GM18873 (cell line): ENCODE measurements at regions not wholly inside any gene's neighbourhood (a gene's known extent, or its start where the extent isn't known, plus 50 kb on each side); places are given as distances from the start of the nearest gene placed in this dataset.
A peak's percentile ranks its signal among the peaks of the same experiment; 100 is the strongest.

Source experiments
- ATAC-seq: cut with Tn5 transposase; IDR thresholded peaks from one replicate; pipeline ENCODE4 v1.9.1; 2021; ENCODE audit warnings: mild to moderate bottlenecking, moderate library complexity, moderate number of reproducible peaks; ENCODE audit not compliant: unreplicated experiment, low FRiP score

DNA sequence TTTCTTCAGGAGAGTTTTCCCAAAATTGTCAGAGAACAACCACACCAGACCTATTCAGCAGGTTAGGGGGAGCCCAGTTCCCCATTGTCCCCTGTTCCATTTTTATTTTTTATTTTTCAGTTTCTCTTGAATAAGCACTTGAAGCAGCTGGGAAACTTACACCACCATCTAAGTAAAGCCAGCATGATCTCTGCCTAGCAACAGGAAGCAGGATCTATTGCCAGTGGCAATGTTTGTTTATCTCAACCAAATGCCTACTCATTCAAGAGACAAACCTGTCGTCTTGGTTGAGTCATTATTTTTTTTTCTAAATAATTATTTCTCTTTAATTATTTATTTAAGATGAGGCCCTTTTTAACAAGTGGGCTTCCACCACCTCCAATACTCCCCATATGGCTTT lies 379.3 kb downstream of the PLK2 start:
- ATAC-seq: no peak

DNA sequence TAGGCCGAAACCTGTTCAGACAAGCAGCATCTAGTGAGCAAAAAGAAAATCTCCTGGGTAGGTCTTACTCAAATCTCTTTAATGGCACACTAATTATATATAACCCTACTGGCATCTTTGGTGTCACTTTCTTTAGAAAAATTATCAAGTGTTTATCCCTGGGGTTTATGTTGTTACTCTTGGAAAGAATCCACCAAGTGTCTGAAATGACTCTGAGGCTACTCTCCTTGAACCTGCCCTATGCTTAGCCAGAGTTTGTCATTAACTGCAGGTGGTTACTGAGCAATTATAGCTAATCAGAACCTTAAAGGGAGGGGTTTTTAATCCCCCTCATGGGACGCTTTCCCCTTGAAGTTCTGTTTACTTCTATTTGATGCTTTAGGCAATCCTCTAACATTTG lies 381.9 kb downstream of the PLK2 start:
- ATAC-seq: no peak

DNA sequence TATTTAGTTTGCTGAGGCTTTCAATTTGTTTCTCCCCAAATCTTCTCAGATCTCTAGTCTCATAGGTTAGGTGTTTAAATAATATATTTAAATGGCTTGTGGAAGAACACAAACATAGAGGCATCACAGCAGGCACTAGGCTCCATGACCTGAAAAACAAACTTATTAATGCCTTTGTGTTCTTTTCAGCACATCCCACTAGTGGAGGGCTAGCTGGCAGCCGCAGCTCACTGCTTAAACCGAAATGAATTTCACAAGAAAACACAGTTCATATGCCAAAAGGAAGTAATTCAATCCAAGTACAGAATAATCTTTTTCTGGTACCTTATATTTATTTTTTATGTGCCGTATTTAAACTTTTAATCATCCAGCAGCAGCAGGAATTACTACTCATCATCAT lies 382.5 kb downstream of the PLK2 start:
- no peak for ATAC-seq

DNA sequence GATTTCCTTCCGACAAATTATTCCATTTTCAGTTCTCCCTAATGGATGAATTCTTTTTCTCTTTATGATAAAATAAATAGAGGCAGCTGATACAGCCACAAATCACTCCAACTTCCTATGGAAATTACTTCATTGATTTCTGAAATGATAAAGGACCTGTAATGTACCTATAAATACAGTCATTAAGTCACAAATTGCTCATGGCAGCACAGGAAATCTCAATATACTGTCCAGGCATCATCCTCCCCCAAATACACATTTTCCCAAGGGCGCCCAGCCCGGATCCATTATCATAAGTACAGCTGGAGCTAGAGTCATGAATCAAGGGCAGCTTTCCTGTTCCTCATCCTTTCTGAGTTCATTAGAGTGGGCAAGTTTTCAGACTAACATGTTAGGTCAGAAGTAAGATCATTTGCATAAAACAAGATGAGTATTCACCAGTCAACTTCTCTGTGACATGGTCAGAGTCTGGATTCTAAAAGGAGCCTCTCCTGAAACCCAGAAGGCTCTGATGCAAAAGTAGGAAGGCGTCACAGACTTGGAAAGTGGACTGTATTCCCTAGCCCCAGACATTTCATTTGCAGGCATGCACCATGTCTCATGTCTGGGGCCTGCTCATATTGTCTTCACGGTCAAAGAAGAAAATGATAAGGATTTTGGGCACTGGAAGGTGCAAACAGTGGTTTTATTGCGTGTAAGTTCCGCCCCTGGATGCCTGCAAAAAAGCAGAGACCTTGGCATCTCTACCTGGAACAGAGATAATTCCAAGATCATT lies 383.2 kb downstream of the PLK2 start:
- no peak for ATAC-seq

DNA sequence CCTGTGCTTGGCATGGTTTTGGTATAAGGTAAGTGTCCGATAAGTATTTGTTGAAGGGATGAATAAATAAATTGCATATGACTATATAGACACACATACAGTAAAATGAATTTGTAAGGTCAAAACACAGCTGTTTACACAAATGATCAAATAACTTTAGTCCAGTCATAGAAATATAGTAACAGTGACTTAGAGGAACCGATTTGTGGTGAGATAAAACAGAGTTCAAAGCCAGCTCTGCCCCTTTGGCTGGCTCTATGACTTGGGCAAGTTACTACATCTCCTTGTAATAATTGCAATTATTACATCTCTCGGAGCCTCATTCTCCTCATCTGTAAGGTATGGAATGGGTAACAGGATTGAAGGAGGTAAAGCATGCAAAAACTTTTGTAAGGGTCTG lies 384.0 kb downstream of the PLK2 start:
- ATAC-seq: no peak

DNA sequence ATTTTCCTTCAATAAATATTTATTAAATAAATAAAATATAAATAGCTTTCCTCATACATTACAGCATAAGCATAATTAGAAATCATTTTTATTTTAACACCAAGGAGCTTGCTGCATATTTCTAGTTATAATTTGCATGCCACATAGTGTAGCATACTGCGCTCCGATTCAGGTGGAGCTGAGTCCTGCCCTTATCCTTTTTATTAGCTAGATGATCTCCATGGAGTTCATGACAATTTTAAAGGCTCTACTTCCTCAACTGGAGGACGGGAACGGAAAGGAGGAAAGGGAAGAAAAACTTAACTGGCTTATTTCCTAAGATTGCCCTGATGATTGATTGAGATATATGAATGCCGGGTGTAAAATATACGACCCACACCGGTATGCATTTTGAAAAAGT lies 385.2 kb downstream of the PLK2 start:
- ATAC-seq: no peak

DNA sequence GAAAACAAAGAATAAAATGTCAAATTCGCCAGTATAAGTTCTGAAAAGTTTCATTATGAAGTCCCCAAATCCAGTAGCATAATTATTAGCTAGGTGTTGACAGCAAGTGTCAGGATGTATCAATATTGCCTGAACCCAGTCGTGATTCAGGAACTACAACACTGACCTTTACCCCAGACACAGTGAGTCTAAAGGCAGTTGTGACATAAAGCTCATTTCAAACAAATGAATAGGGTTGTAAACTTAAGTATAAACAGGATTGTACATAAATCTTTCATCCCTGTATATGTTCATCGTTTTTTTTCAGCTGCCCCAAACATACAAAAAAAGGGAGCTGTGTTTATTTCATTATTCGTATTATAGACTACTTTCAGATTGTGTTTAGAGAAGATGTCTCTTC lies 385.7 kb downstream of the PLK2 start:
- no peak for ATAC-seq

DNA sequence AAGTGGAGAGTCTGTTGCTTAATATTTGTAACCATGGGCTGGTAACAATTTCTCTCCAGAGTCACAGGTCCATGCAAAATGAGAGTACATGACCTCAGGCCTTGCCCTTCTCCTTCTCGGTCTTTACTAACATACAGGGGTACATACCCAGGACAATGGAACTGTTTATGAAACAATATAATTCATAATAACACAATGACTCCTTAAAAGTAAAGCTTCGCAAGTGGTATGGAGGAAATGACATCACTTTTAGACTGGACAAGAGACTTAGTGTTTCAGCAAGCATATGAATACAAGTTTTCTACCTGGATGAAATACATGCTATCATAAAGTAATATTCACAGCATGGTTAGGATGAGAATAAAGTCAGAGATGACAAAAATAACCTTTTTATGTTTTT lies 386.6 kb downstream of the PLK2 start:
- no peak for ATAC-seq

DNA sequence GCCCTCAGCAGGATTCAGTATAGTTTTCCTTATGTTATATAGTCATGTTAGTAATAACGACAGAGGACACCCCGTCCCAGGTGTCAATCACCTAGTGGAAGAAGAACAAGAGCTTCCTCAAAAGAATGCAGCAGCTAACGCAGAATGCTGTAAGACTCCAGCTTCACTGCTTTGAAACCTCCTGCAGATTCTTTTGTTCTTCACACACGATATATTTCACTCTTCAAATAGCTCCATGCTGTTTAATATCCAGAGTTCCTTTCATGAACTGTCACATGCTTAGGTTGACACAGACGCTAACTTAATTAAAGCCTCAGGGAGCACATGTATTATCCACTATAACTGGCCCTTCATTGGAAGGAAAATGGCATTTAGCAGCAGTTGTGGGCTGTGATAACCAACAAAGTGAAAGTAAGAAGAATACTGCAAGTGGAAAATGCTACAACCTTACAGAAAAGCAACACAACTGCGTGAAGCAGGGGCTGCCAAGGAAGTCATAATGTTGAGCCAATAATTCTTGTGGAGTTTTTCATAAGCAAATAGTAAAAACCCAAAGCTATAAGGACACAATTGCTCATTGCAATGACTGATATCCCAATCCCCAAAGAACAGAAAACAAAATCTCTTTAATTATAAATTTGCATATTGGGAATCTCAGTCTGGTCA lies 387.5 kb downstream of the PLK2 start:
- no peak for ATAC-seq

DNA sequence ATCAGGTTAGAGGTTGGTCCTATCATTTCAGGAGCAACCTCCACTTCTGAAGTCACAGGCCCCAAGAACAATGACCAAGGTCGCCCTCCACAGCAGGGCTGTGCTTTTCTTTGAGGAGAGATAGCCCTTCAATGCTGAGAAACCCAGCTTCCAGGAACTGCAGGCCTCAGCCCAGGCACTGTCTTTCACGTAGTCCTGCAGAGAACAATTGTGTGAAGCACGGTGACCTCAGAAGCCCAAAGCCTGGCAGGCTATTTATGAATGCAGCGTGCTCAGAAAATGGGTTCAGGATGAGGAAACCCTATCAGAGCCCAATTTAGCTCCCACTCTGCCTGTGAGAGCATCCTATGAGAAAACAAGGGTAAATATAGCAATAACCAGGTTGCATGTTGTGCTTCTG lies 388.3 kb downstream of the PLK2 start:
- no peak for ATAC-seq

DNA sequence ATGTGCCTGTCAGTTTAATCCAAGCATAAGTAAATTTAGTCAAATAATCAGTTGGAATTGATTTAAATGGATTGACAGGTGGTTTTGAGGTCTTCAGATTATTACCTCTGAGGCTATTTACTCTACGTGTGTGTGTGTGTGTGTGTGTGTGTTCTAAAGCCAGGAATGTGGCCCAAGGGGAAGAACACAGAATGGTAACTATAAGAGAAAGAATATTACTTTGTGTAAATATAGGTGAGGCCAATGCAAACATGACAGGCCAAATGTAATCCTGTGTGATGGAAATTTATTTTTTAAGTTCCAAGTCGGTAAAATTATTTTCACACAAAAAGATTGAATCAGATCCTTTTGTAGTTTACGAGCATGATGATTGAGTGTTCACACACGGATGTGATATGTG lies 390.0 kb downstream of the PLK2 start:
- no peak for ATAC-seq

DNA sequence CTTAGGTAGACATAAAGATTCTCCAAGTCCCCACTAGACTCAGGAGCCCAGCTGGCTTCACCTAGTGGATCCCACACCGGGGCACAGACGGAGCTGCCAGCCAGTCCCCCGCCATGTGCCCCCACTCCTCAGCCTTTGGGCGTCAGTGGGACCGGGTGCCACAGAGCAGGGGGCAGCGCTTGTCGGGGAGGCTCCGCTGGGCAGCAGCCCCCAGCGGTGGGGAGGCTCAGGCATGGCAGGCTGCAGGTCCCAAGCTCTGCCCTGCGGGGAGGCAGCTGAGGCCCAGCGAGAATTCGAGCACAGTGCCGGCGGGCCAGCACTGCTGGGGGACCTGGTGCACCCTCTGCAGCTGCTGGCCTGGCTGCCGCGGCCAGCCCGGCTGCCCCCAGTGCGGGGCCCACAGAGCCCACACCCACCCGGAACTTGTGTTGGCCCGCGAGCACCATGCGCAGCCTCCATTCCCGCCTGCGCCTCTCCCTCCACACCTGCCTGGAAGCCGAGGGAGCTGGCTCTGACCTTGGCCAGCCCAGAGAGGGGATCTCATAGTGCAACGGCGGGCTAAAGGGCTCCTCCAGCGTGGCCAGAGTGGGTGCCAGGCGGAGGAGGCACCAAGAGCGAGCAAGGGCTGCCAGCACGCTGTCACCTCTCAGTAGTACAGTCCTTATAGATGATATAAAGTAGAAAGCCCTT lies 390.7 kb downstream of the PLK2 start:
- ATAC-seq: no peak

DNA sequence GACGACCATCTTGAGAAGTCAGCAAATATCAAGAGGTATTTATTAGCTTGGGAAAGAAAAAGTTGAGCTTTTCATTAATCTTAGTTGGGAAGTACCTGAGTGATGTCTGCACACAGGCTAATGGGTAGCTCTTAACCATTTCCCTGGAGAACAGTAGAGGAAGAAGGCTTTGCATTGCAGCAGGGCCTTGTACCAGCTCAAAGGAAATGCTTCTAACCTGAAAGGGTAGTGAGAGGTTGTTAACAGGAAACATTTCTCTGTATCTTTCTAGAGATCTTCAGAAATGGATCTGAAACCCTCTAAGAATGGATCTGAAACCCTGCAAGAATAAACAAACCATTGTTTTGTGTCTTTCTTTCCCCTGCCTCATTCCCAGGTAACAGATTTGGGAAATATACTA lies 393.3 kb downstream of the PLK2 start:
- ATAC-seq: peak; percentile 66

DNA sequence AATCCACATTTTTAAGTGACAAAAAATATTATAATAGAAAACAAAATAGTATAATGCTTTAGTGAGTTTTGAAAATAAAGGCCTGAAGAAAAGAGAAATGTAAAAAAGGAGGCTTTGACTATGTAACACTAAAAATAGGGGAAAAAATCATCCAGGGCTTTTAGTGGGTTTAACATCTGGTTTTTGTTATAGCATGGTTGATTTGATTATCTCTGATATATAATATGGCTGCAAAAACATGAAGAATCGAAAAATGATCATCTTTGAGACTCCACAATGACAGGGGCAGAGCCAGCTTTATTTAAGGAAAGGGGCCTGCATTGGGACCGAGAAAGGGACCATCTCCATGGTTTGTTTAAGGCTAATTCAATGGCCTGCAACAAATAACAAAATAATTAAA lies 393.8 kb downstream of the PLK2 start:
- no peak for ATAC-seq

DNA sequence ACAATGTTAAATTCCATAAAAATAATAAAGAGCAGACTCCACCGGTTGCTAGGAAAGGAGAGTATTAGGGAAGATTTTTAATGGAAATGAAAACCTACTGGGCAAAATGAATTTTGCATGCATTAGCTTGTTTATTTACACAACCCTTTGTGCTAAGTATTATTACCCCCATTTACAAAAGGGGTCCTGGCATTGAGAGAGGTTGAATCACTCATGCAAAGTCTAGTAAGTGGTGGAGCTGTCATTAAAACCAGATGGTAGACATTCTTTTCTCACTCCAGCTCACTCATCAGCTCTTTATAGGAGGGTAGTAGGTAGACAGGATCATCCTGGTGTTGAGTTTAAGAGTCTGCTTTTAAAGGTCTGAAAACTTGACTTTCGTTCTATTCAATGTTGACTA lies 395.1 kb downstream of the PLK2 start:
- ATAC-seq: no peak

DNA sequence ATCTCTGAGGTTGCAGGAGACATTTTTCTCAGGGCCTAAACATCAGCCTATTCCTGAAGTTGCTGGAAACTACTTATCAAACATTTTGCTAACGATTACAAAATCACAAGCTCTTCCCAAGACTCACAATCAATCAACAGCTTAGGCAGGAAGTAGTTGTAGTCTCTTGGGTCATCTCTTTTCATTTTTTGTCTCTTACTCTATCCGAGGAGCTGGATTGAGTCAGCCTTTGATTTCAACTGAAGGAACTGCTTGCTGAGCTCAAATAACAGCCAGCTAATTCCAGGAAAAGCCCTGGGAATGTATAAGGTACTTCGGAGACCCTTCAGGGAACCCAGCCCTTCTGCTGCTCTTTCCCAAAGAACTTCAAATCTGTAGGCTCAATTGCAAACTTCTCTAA lies 398.9 kb downstream of the PLK2 start:
- no peak for ATAC-seq

DNA sequence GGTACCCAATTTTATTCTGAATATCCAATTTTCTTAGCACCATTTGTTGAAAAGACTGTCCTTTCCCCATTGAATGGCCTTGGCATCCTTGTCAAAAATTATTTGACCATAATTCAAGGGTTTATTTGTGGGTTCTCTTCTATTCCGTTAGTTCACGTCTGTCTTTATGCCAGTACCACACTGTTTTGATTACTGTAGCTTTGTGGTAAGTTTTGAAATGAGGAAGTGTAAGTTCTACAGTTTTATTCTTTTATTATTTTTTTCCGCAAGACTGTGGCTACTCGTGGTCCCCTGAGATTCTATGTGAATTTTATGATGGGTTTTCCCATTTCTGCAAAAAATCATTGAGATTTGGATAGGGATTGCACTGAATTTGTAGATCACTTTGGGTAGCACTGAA lies 402.6 kb downstream of the PLK2 start:
- ATAC-seq: no peak

DNA sequence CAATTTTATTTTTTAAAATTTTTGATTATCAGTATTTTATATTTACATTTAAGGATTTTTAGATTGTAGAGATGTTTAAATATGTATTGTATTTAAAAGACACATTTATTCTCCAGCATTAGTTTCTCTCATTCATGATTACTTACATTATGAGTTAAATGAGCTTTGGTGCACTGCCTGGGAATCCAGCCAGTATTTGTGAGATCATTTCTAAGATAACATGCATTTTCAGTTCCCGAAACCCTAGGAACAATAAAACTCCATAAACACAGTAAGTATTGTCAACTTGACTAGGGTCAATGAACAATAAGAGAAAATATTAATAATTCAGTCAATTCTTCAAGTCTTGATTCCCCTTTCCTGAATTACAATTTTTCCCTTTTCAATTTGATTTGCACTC lies 403.3 kb downstream of the PLK2 start:
- ATAC-seq: no peak

DNA sequence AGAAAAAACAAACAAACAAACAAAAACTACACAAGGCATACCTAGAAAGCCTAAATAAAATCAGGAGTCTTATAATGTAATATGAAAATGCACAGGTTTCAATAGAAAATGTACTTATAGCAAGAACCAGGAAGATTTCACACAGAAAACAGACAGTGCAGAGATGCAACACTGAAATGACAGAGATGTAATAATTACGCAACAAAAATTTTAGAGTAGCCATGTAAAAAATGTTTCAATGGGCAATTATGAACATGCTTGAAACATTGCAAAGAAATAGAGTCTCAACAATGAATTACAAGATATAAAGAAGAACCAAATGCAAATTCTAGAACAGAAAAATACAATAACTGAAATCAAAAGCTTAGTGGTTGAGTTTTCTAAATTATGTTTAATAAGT lies 405.9 kb downstream of the PLK2 start:
- ATAC-seq: no peak

DNA sequence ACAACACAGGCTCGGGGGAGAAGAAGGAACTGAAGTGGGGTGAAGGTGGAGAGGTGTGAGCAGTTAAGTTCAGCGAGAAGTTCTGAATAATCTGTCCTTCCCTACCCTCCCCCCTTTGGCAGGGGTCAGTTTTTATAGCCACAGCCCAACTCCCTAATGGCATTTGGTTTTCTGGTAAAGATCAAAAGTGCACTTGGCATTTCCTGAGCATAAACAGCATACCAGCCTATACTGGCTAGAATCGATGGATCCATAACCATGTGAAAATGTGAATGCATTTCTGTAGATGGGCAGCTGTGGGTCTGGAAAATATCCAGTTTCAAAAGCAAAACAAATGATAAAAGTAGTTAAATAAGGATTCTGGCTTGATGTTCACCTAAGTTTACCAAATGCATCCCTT lies 410.9 kb downstream of the PLK2 start:
- no peak for ATAC-seq

DNA sequence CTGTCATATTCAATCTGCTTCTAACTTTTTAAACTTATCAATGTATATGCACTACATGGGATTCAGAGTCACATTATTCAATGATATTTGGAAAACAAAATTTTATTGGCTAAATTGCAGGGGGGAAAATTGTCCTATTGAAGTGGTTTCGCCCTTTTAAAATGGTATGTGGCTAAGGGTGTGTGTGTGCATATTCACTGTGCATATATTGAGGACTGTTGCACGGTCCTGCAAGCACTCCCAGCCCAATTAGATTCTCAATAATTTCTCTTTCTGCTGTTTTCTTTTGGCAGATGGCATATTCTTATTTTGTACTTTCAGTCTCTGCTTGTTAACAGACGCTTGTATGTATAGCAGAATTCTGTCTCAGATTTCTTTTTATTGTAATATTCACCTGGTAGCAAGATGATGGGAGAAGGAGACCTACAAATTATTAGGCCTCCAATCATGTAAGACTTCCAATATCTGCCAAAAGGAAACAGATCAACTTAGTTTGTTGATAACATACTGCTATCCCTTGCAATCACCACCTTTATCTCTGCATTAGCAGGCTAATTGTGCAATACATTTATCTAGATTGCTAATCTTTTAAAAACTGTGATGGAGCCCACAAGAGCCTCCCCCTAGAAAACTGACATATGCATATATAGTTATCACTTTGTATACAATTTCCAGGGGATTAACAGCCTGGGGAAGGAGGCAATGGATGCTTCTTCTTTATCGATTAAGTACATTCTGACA lies 411.5 kb downstream of the PLK2 start:
- no peak for ATAC-seq
